GM12864 (cell line): ENCODE measurements at regions not wholly inside any gene's neighbourhood (a gene's known extent, or its start where the extent isn't known, plus 50 kb on each side); places are given as distances from the start of the nearest gene placed in this dataset.

Experiments used
- DNase-seq: peaks from one replicate; pipeline ENCODE4 v3.0.0-alpha.2; 2011; ENCODE audit warnings: low read depth
- H3K4me3 ChIP-seq: 2 replicates; pipeline ENCODE4 v1.5.1; 2011; ENCODE audit warnings: mild to moderate bottlenecking, low read depth, low read length, control low read depth
- TF ChIP-seq, protein P1 (sequence below): IDR thresholded peaks from 2 replicates; pipeline ENCODE4 v1.5.1; 2011; ENCODE audit warnings: low read depth, mild to moderate bottlenecking, moderate library complexity, low read length, control low read depth, inconsistent platforms; ENCODE audit errors: missing control alignments

GRCh38 chr20:20931024-20931423, 175.1 kb downstream of the LINC00237 start:
- TF ChIP-seq, protein P1, sequence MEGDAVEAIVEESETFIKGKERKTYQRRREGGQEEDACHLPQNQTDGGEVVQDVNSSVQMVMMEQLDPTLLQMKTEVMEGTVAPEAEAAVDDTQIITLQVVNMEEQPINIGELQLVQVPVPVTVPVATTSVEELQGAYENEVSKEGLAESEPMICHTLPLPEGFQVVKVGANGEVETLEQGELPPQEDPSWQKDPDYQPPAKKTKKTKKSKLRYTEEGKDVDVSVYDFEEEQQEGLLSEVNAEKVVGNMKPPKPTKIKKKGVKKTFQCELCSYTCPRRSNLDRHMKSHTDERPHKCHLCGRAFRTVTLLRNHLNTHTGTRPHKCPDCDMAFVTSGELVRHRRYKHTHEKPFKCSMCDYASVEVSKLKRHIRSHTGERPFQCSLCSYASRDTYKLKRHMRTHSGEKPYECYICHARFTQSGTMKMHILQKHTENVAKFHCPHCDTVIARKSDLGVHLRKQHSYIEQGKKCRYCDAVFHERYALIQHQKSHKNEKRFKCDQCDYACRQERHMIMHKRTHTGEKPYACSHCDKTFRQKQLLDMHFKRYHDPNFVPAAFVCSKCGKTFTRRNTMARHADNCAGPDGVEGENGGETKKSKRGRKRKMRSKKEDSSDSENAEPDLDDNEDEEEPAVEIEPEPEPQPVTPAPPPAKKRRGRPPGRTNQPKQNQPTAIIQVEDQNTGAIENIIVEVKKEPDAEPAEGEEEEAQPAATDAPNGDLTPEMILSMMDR = no peak
- no peak for DNase-seq
- no peak overlapping the region for H3K4me3 ChIP-seq

- DNase-seq = no peak
- TF ChIP-seq, protein P1 = no peak
- H3K4me3 ChIP-seq = no peak overlapping the region
Measured at GRCh38 chr20:20930500-20930899, 175.7 kb downstream of the LINC00237 start.

- DNase-seq = no peak
- TF ChIP-seq, protein P1 = no peak
- no peak overlapping the region for H3K4me3 ChIP-seq
Measured at GRCh38 chr20:20929341-20929740, 176.8 kb downstream of the LINC00237 start.

DNA sequence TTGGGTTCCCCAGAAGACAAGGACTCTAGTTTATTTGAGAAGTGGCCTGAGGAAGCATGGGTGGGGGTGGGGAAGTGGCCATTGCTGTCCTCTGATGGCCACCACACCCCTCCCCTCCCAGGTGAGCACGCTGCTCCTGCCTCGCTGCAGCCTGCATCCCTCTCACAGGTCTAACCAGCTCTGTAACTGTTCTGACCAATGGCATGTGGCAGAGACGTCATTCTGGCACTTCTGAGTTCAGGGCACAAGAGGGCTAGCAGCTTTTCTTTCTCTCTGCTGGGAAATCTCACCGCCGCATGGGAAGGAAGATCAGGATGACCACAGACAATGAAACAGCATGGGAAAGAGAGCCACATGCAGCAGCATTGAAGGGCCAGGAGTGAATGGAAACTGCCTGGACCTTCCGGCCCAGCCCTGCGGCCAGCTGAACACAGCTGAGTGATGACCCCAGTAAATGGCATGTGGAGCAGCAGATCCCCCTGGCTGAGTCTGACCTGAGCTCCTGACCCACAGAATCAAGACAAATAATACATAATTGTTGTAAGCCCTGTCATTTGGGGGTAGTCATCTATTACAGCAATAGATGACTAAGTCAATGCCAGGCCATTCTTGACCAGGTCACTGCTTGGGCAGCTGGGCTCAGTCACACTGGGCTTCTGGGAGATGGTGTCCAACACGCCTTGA, 179.8 kb downstream of the LINC00237 start:
- H3K4me3 ChIP-seq = no peak overlapping the region
- TF ChIP-seq, protein P1 = no peak
- no peak for DNase-seq

- TF ChIP-seq, protein P1 = no peak
- no peak overlapping the region for H3K4me3 ChIP-seq
- no peak for DNase-seq
Measured at GRCh38 chr20:20920433-20920832, 185.7 kb downstream of the LINC00237 start.

- no peak for DNase-seq
- TF ChIP-seq, protein P1 = no peak
- no peak overlapping the region for H3K4me3 ChIP-seq
Measured at GRCh38 chr20:20915844-20916243, 190.3 kb downstream of the LINC00237 start.

DNA sequence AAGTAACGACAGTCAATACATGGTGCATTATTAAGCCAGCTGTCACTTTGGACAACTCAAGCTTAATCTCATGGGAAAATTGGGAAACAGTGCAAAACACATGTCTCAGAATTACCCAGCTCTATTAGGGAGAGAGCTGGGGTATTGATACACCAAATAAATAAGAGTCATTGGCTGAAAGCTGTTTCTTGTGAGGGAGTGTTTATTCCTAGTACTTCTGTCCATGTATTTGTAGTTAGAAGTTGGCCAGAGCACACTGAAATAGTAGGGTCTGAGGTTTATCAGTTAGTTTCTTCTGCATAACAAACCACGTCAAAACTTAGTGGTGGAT, 192.0 kb upstream of the RALGAPA2 start:
- no peak for DNase-seq
- TF ChIP-seq, protein P1 = no peak
- no peak overlapping the region for H3K4me3 ChIP-seq
